ENCODE measurements at regions not wholly inside any gene's neighbourhood (a gene's known extent, or its start where the extent isn't known, plus 50 kb on each side); places are given as distances from the start of the nearest gene placed in this dataset.

- H3K4me3 ChIP-seq (ENCODE audit: control insufficient read depth, low read depth, low read length) = no peak overlapping the region
- TF ChIP-seq CTCF (conservative IDR thresholded peaks at IDR 0.05; ENCODE audit: control insufficient read depth, insufficient read depth, low read depth, low read length) = no peak
- no peak for DNase-seq (ENCODE audit: low read depth)
Measured at GRCh38 chr7:1342090-1342640, 109.5 kb downstream of the UNCX start.

- no peak overlapping the region for H3K4me3 ChIP-seq (ENCODE audit: control insufficient read depth, low read depth, low read length)
- DNase-seq (ENCODE audit: low read depth) = no peak
- TF ChIP-seq CTCF (conservative IDR thresholded peaks at IDR 0.05; ENCODE audit: control insufficient read depth, insufficient read depth, low read depth, low read length) = no peak
Measured at GRCh38 chr7:1343551-1343950, 110.9 kb downstream of the UNCX start.

GRCh38 chr7:1344421-1344820, 111.7 kb downstream of the UNCX start:
- no peak for DNase-seq (ENCODE audit: low read depth)
- H3K4me3 ChIP-seq (ENCODE audit: control insufficient read depth, low read depth, low read length) = no peak overlapping the region
- no peak for TF ChIP-seq CTCF (conservative IDR thresholded peaks at IDR 0.05; ENCODE audit: control insufficient read depth, insufficient read depth, low read depth, low read length)

GRCh38 chr7:1344981-1345701, 112.5 kb downstream of the UNCX start:
- H3K4me3 ChIP-seq (ENCODE audit: control insufficient read depth, low read depth, low read length) = no peak overlapping the region
- DNase-seq (ENCODE audit: low read depth) = no peak
- TF ChIP-seq CTCF (conservative IDR thresholded peaks at IDR 0.05; ENCODE audit: control insufficient read depth, insufficient read depth, low read depth, low read length) = no peak

GRCh38 chr7:1345796-1346755, 113.2 kb downstream of the MICALL2 start:
- no peak overlapping the region for H3K4me3 ChIP-seq (ENCODE audit: control insufficient read depth, low read depth, low read length)
- TF ChIP-seq CTCF (conservative IDR thresholded peaks at IDR 0.05; ENCODE audit: control insufficient read depth, insufficient read depth, low read depth, low read length) = no peak
- DNase-seq (ENCODE audit: low read depth) = no peak

GRCh38 chr7:1346851-1347250, 112.4 kb downstream of the MICALL2 start:
- no peak for DNase-seq (ENCODE audit: low read depth)

More at GRCh38 chr7:1346851-1347250, 112.4 kb downstream of the MICALL2 start:
- no peak for TF ChIP-seq CTCF (conservative IDR thresholded peaks at IDR 0.05; ENCODE audit: control insufficient read depth, insufficient read depth, low read depth, low read length)
- H3K4me3 ChIP-seq (ENCODE audit: control insufficient read depth, low read depth, low read length) = no peak overlapping the region

Measured in fibroblast of mammary gland (primary cell).